Suppressor macrophage (primary cell): ENCODE measurements at regions not wholly inside any gene's neighbourhood (a gene's known extent, or its start where the extent isn't known, plus 50 kb on each side); places are given as distances from the start of the nearest gene placed in this dataset.
"Not testable (repeated sequence)": the region's sequence is repeated elsewhere in the genome, so short reads cannot be mapped to it uniquely, and the experiment has no call there.

Source experiments
- DNase-seq, 4 experiments: peaks; one replicate each; pipeline ENCODE4 v3.0.0-alpha.2; 2020 to 2022

GRCh38 chr12:115311875-115312274 lies 627.9 kb upstream of the TBX3 start:
- DNase-seq: no peak

GRCh38 chr12:115308918-115309317 lies 624.9 kb upstream of the TBX3 start:
- no peak for DNase-seq

- DNase-seq: no peak
Measured at GRCh38 chr12:115306380-115306779, 622.4 kb upstream of the TBX3 start.

GRCh38 chr12:115305867-115306266 lies 621.9 kb upstream of the TBX3 start:
- no peak for DNase-seq

- no peak for DNase-seq
Measured at GRCh38 chr12:115305275-115305674, 621.3 kb upstream of the TBX3 start.

- DNase-seq: no peak
Measured at GRCh38 chr12:115303723-115304309, 619.8 kb upstream of the TBX3 start.

GRCh38 chr12:115297445-115297844 lies 613.5 kb upstream of the TBX3 start:
- DNase-seq: no peak

GRCh38 chr12:115296613-115297198 lies 612.7 kb upstream of the TBX3 start:
- no peak for DNase-seq

GRCh38 chr12:115295886-115296285 lies 611.9 kb upstream of the TBX3 start:
- no peak for DNase-seq

- no peak for DNase-seq
Measured at GRCh38 chr12:115294453-115295133, 610.6 kb upstream of the TBX3 start.

- not testable (repeated sequence) for DNase-seq
Measured at GRCh38 chr12:115285429-115285828, 601.5 kb upstream of the TBX3 start.

- no peak for DNase-seq
Measured at GRCh38 chr12:115273456-115273855, 589.5 kb upstream of the TBX3 start.

- no peak for DNase-seq
Measured at GRCh38 chr12:115268451-115268850, 584.5 kb upstream of the TBX3 start.

- DNase-seq: no peak
Measured at GRCh38 chr12:115267891-115268290, 583.9 kb upstream of the TBX3 start.

GRCh38 chr12:115267464-115267863 lies 583.5 kb upstream of the TBX3 start:
- no peak for DNase-seq

GRCh38 chr12:115264605-115265004 lies 580.6 kb upstream of the TBX3 start:
- no peak for DNase-seq

- DNase-seq: no peak
Measured at GRCh38 chr12:115261691-115262398, 577.9 kb upstream of the TBX3 start.

- DNase-seq: no peak
Measured at GRCh38 chr12:115260762-115261675, 577.0 kb upstream of the TBX3 start.

GRCh38 chr12:115259968-115260747 lies 576.2 kb upstream of the TBX3 start:
- DNase-seq: no peak

- DNase-seq: no peak
Measured at GRCh38 chr12:115257791-115258190, 573.8 kb upstream of the TBX3 start.

GRCh38 chr12:115255962-115256361 lies 572.0 kb upstream of the TBX3 start:
- DNase-seq: no peak

- DNase-seq: no peak
Measured at GRCh38 chr12:115255257-115255656, 571.3 kb upstream of the TBX3 start.
